GM12873 (cell line): ENCODE measurements at regions not wholly inside any gene's neighbourhood (a gene's known extent, or its start where the extent isn't known, plus 50 kb on each side); places are given as distances from the start of the nearest gene placed in this dataset.

Source experiments
- CTCF ChIP-seq: IDR thresholded peaks from 2 replicates; pipeline ENCODE4 v1.5.1; 2012; ENCODE audit warnings: low read depth, mild to moderate bottlenecking, moderate library complexity, low read length, control low read depth; ENCODE audit not compliant: insufficient read depth; ENCODE audit errors: missing control alignments

- TF ChIP-seq CTCF: no peak
Observed at GRCh38 chr22:49263101-49263500, 564.6 kb downstream of the BRD1 start.

- TF ChIP-seq CTCF: no peak
Observed at GRCh38 chr22:49262167-49262566, 565.5 kb downstream of the BRD1 start.

- no peak for TF ChIP-seq CTCF
Observed at GRCh38 chr22:49261616-49262015, 566.1 kb downstream of the BRD1 start.

- no peak for TF ChIP-seq CTCF
Observed at GRCh38 chr22:49260681-49261580, 566.7 kb downstream of the BRD1 start.

GRCh38 chr22:49259839-49260615 is 567.6 kb downstream of the BRD1 start:
- TF ChIP-seq CTCF: no peak

- TF ChIP-seq CTCF: no peak
Observed at GRCh38 chr22:49258107-49259010, 569.3 kb downstream of the BRD1 start.
